ENCODE measurements at regions not wholly inside any gene's neighbourhood (a gene's known extent, or its start where the extent isn't known, plus 50 kb on each side); places are given as distances from the start of the nearest gene placed in this dataset.

DNA sequence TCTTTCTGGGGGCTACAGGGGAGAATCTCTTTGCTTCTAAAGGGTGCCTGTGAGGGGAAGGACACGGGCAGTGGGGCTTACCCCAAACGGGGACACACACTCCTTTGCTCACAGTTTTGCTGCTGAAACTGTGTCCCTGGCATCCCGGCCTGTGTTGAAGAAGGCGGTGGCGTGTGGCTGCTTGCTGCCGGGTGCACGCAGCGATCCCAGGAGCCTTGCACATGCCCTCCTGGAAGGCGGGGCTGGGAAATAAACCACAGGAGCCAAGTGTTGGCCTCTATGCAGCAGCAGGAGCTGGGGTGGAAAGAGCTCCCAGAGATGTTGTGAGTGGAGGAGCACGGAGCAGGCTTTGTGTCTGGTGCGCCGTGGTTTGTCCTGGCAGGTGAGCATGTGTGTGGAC is 131.0 kb upstream of the CIBAR2 start:
- TF ChIP-seq EZH2phosphoT487 (IDR thresholded peaks at IDR 0.05; ENCODE audit: insufficient read depth, low read depth) (no peak), EZH2 (IDR thresholded peaks at IDR 0.05; ENCODE audit: insufficient read depth, poor library complexity, severe bottlenecking) (no peak)
